ENCODE measurements at regions not wholly inside any gene's neighbourhood (a gene's known extent, or its start where the extent isn't known, plus 50 kb on each side); places are given as distances from the start of the nearest gene placed in this dataset.
"Not testable (repeated sequence)": the region's sequence is repeated elsewhere in the genome, so short reads cannot be mapped to it uniquely, and the experiment has no call there.

- CTCF ChIA-PET; H3K27me3 ChIP-seq (ENCODE audit: low read length); H3K4me1 ChIP-seq (ENCODE audit: insufficient read depth, low read length); intact Hi-C loops (cut with micrococcal nuclease); POLR2A ChIA-PET (ENCODE audit: unreplicated experiment); H3K9me2 ChIP-seq (replicated peaks; ENCODE audit: low read length); H3K4me2 ChIP-seq (ENCODE audit: low read length); H3K4me3 ChIP-seq (ENCODE audit: low read length); DNase-seq; H3K9ac ChIP-seq (ENCODE audit: low read length); H3K27ac ChIP-seq (ENCODE audit: low read length); H3F3A ChIP-seq (ENCODE audit: low read length, unreplicated experiment); H2AFZ ChIP-seq (ENCODE audit: low read length); ATAC-seq; BruUV-seq (replicated peaks); H3K79me2 ChIP-seq (ENCODE audit: low read length); H4K20me1 ChIP-seq (ENCODE audit: low read length); H3K36me3 ChIP-seq (ENCODE audit: low read depth, low read length): not testable (repeated sequence)
- peaks cover 29% of the 10 kb centered on the region for H3K9me3 ChIP-seq (ENCODE audit: low read length)
Observed at GRCh38 chr22:10710923-10711322, 4817.1 kb upstream of the OR11H1 start.

GRCh38 chr22:10722804-10723203 lies 4805.2 kb upstream of the OR11H1 start:
- H3K9ac ChIP-seq (ENCODE audit: low read length); H3K27me3 ChIP-seq (ENCODE audit: low read length); H3K4me2 ChIP-seq (ENCODE audit: low read length); H3K4me1 ChIP-seq (ENCODE audit: insufficient read depth, low read length); H3K9me2 ChIP-seq (replicated peaks; ENCODE audit: low read length); H3K27ac ChIP-seq (ENCODE audit: low read length); H2AFZ ChIP-seq (ENCODE audit: low read length); H3F3A ChIP-seq (ENCODE audit: low read length, unreplicated experiment); H4K20me1 ChIP-seq (ENCODE audit: low read length); POLR2A ChIA-PET (ENCODE audit: unreplicated experiment); DNase-seq; H3K79me2 ChIP-seq (ENCODE audit: low read length); H3K4me3 ChIP-seq (ENCODE audit: low read length); intact Hi-C loops (cut with micrococcal nuclease); H3K36me3 ChIP-seq (ENCODE audit: low read depth, low read length); ATAC-seq; BruUV-seq (replicated peaks); CTCF ChIA-PET: not testable (repeated sequence)
- H3K9me3 ChIP-seq (ENCODE audit: low read length): peaks cover 32% of the 10 kb centered on the region

- intact Hi-C loops (cut with micrococcal nuclease); POLR2A ChIA-PET (ENCODE audit: unreplicated experiment); DNase-seq; H3F3A ChIP-seq (ENCODE audit: low read length, unreplicated experiment); H3K4me1 ChIP-seq (ENCODE audit: insufficient read depth, low read length); CTCF ChIA-PET; H3K4me3 ChIP-seq (ENCODE audit: low read length); BruUV-seq (replicated peaks); H3K4me2 ChIP-seq (ENCODE audit: low read length); H4K20me1 ChIP-seq (ENCODE audit: low read length); H3K27me3 ChIP-seq (ENCODE audit: low read length); H3K27ac ChIP-seq (ENCODE audit: low read length); H3K9ac ChIP-seq (ENCODE audit: low read length); H3K9me2 ChIP-seq (replicated peaks; ENCODE audit: low read length); H2AFZ ChIP-seq (ENCODE audit: low read length); H3K36me3 ChIP-seq (ENCODE audit: low read depth, low read length); ATAC-seq; H3K79me2 ChIP-seq (ENCODE audit: low read length): not testable (repeated sequence)
- peaks cover 43% of the 10 kb centered on the region for H3K9me3 ChIP-seq (ENCODE audit: low read length)
Observed at GRCh38 chr22:10723966-10724365, 4804.0 kb upstream of the OR11H1 start.

- Histone ChIP-seq H3K9me3 (ENCODE audit: low read length) (peaks cover 49% of the 10 kb centered on the region), H3K27me3 (ENCODE audit: low read length) (no peaks in the 10 kb centered on the region), H4K20me1 (ENCODE audit: low read length) (no peaks in the 10 kb centered on the region), H2AFZ (ENCODE audit: low read length) (no peak overlapping the region), H3K9ac (ENCODE audit: low read length) (no peak overlapping the region), H3K79me2 (ENCODE audit: low read length) (no peaks in the 10 kb centered on the region), H3K4me1 (ENCODE audit: insufficient read depth, low read length) (no peaks in the 10 kb centered on the region), H3K4me2 (ENCODE audit: low read length) (no peak overlapping the region), H3F3A (ENCODE audit: low read length, unreplicated experiment) (no peaks in the 10 kb centered on the region), H3K4me3 (ENCODE audit: low read length) (no peak overlapping the region), H3K36me3 (ENCODE audit: low read depth, low read length) (0 out of 2 replicates have a peak, but pooled peaks cover 3% of the 10 kb centered on the region), H3K9me2 (replicated peaks; ENCODE audit: low read length) (no peaks in the 10 kb centered on the region), H3K27ac (ENCODE audit: low read length) (no peak overlapping the region)
- ChIA-PET POLR2A (ENCODE audit: unreplicated experiment) (no interaction called here), CTCF (no interaction called here)
- intact Hi-C loops (cut with micrococcal nuclease): no loop called here
- ATAC-seq: no peak
- BruUV-seq (replicated peaks): no TSS peak
- DNase-seq: no peak
- no peak for TF ChIP-seq EZH2phosphoT487 (IDR thresholded peaks at IDR 0.05; ENCODE audit: borderline replicate concordance, low read length)
- no peak for TF ChIP-seq EZH2 (IDR thresholded peaks at IDR 0.05; ENCODE audit: low read length, unreplicated experiment)
- TF ChIP-seq CTCF (conservative IDR thresholded peaks at IDR 0.05; ENCODE audit: low read depth, low read length): no peak
Observed at GRCh38 chr22:10727393-10727792, 4800.6 kb upstream of the OR11H1 start.

GRCh38 chr22:10729979-10730378 lies 4798.0 kb upstream of the OR11H1 start:
- H3K27me3 ChIP-seq (ENCODE audit: low read length); CTCF ChIA-PET; H3K4me3 ChIP-seq (ENCODE audit: low read length); H2AFZ ChIP-seq (ENCODE audit: low read length); BruUV-seq (replicated peaks); H3K79me2 ChIP-seq (ENCODE audit: low read length); H3K9ac ChIP-seq (ENCODE audit: low read length); H3F3A ChIP-seq (ENCODE audit: low read length, unreplicated experiment); DNase-seq; H3K4me2 ChIP-seq (ENCODE audit: low read length); H3K36me3 ChIP-seq (ENCODE audit: low read depth, low read length); H3K9me2 ChIP-seq (replicated peaks; ENCODE audit: low read length); H4K20me1 ChIP-seq (ENCODE audit: low read length); ATAC-seq; H3K4me1 ChIP-seq (ENCODE audit: insufficient read depth, low read length); H3K27ac ChIP-seq (ENCODE audit: low read length); POLR2A ChIA-PET (ENCODE audit: unreplicated experiment); intact Hi-C loops (cut with micrococcal nuclease): not testable (repeated sequence)
- H3K9me3 ChIP-seq (ENCODE audit: low read length): peaks cover 48% of the 10 kb centered on the region

- ATAC-seq; H3K27me3 ChIP-seq (ENCODE audit: low read length); H2AFZ ChIP-seq (ENCODE audit: low read length); intact Hi-C loops (cut with micrococcal nuclease); POLR2A ChIA-PET (ENCODE audit: unreplicated experiment); BruUV-seq (replicated peaks); H3K36me3 ChIP-seq (ENCODE audit: low read depth, low read length); DNase-seq; H3F3A ChIP-seq (ENCODE audit: low read length, unreplicated experiment); H3K27ac ChIP-seq (ENCODE audit: low read length); H3K4me3 ChIP-seq (ENCODE audit: low read length); H4K20me1 ChIP-seq (ENCODE audit: low read length); CTCF ChIA-PET; H3K4me1 ChIP-seq (ENCODE audit: insufficient read depth, low read length); H3K79me2 ChIP-seq (ENCODE audit: low read length); H3K9ac ChIP-seq (ENCODE audit: low read length); H3K4me2 ChIP-seq (ENCODE audit: low read length); H3K9me2 ChIP-seq (replicated peaks; ENCODE audit: low read length): not testable (repeated sequence)
- H3K9me3 ChIP-seq (ENCODE audit: low read length): peaks cover 48% of the 10 kb centered on the region
Observed at GRCh38 chr22:10730706-10731105, 4797.3 kb upstream of the OR11H1 start.
